Chondrocyte (in vitro differentiated cells): ENCODE measurements at regions not wholly inside any gene's neighbourhood (a gene's known extent, or its start where the extent isn't known, plus 50 kb on each side); places are given as distances from the start of the nearest gene placed in this dataset.
"Not testable (repeated sequence)": the region's sequence is repeated elsewhere in the genome, so short reads cannot be mapped to it uniquely, and the experiment has no call there.

Experiments
- DNase-seq: peaks from one replicate; pipeline ENCODE4 v3.0.0; 2021; ENCODE audit warnings: mixed read lengths, low spot score
- H3K27ac Mint-ChIP-seq: one replicate; pipeline ENCODE4 v1.8.0; 2021; ENCODE audit warnings: mild to moderate bottlenecking, moderate library complexity, mixed read lengths; ENCODE audit not compliant: unreplicated experiment
- H3K27me3 Mint-ChIP-seq: 2 replicates; pipeline ENCODE4 v1.8.0; 2021; ENCODE audit warnings: low read depth, mixed read lengths
- H3K36me3 Mint-ChIP-seq: 2 replicates; pipeline ENCODE4 v1.8.0; 2021; ENCODE audit warnings: low read depth, mixed read lengths
- H3K4me1 Mint-ChIP-seq: 2 replicates; pipeline ENCODE4 v1.8.0; 2021; ENCODE audit warnings: low read depth, mild to moderate bottlenecking, mixed read lengths
- H3K4me3 Mint-ChIP-seq: one replicate; pipeline ENCODE4 v1.8.0; 2021; ENCODE audit warnings: mild to moderate bottlenecking, moderate library complexity, mixed read lengths; ENCODE audit not compliant: unreplicated experiment
- H3K9me3 Mint-ChIP-seq: 2 replicates; pipeline ENCODE4 v1.8.0; 2021; ENCODE audit warnings: low read depth, mixed read lengths
- TF ChIP-seq, protein P1 (sequence below): fragments of 200-600 bp; sonication (generic); IDR thresholded peaks from 2 replicates; pipeline ENCODE4 v1.5.0; 2021; ENCODE audit warnings: antibody characterized with exemption, mild to moderate bottlenecking, moderate library complexity

GRCh38 chr15:85264614-85265190, 115.7 kb upstream of the AKAP13 start:
- H3K4me1 Mint-ChIP-seq, H3K27ac Mint-ChIP-seq, H3K27me3 Mint-ChIP-seq, DNase-seq, H3K9me3 Mint-ChIP-seq, H3K4me3 Mint-ChIP-seq, H3K36me3 Mint-ChIP-seq: not testable (repeated sequence)

GRCh38 chr15:85267158-85267857, 113.1 kb upstream of the AKAP13 start:
- not testable (repeated sequence) for DNase-seq, H3K4me1 Mint-ChIP-seq, H3K27me3 Mint-ChIP-seq, H3K36me3 Mint-ChIP-seq, H3K27ac Mint-ChIP-seq, H3K9me3 Mint-ChIP-seq, H3K4me3 Mint-ChIP-seq

GRCh38 chr15:85274315-85275050, 105.9 kb upstream of the AKAP13 start:
- TF ChIP-seq, protein P1, sequence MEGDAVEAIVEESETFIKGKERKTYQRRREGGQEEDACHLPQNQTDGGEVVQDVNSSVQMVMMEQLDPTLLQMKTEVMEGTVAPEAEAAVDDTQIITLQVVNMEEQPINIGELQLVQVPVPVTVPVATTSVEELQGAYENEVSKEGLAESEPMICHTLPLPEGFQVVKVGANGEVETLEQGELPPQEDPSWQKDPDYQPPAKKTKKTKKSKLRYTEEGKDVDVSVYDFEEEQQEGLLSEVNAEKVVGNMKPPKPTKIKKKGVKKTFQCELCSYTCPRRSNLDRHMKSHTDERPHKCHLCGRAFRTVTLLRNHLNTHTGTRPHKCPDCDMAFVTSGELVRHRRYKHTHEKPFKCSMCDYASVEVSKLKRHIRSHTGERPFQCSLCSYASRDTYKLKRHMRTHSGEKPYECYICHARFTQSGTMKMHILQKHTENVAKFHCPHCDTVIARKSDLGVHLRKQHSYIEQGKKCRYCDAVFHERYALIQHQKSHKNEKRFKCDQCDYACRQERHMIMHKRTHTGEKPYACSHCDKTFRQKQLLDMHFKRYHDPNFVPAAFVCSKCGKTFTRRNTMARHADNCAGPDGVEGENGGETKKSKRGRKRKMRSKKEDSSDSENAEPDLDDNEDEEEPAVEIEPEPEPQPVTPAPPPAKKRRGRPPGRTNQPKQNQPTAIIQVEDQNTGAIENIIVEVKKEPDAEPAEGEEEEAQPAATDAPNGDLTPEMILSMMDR: no peak
- no peak overlapping the region for H3K4me3 Mint-ChIP-seq

GRCh38 chr15:85276508-85276907, 103.9 kb upstream of the AKAP13 start:
- Mint-ChIP-seq H3K9me3 (no peaks in the 10 kb centered on the region), H3K27me3 (no peaks in the 10 kb centered on the region), H3K36me3 (no peaks in the 10 kb centered on the region), H3K4me3 (no peak overlapping the region), H3K27ac (no peak overlapping the region), H3K4me1 (no peaks in the 10 kb centered on the region)
- TF ChIP-seq, protein P1: no peak
- no peak for DNase-seq

More at GRCh38 chr15:85274315-85275050, 105.9 kb upstream of the AKAP13 start:
- no peak for DNase-seq
- no peaks in the 10 kb centered on the region for H3K9me3 Mint-ChIP-seq
- H3K27me3 Mint-ChIP-seq: no peaks in the 10 kb centered on the region
- H3K27ac Mint-ChIP-seq: no peak overlapping the region
- no peaks in the 10 kb centered on the region for H3K36me3 Mint-ChIP-seq
- H3K4me1 Mint-ChIP-seq: no peaks in the 10 kb centered on the region

- DNase-seq: no peak
- Mint-ChIP-seq H3K9me3 (no peaks in the 10 kb centered on the region), H3K4me3 (no peak overlapping the region), H3K27ac (no peak overlapping the region), H3K27me3 (no peaks in the 10 kb centered on the region), H3K4me1 (no peaks in the 10 kb centered on the region), H3K36me3 (no peaks in the 10 kb centered on the region)
- TF ChIP-seq, protein P1: no peak
Observed at GRCh38 chr15:85276921-85277320, 103.5 kb upstream of the AKAP13 start.

- no peak overlapping the region for H3K27ac Mint-ChIP-seq
- no peaks in the 10 kb centered on the region for H3K27me3 Mint-ChIP-seq
- DNase-seq: no peak
- no peaks in the 10 kb centered on the region for H3K9me3 Mint-ChIP-seq
- TF ChIP-seq, protein P1: no peak
- no peaks in the 10 kb centered on the region for H3K36me3 Mint-ChIP-seq
- no peak overlapping the region for H3K4me3 Mint-ChIP-seq
- H3K4me1 Mint-ChIP-seq: no peaks in the 10 kb centered on the region
Observed at GRCh38 chr15:85277847-85278370, 102.5 kb upstream of the AKAP13 start.
